ENCODE measurements at regions not wholly inside any gene's neighbourhood (a gene's known extent, or its start where the extent isn't known, plus 50 kb on each side); places are given as distances from the start of the nearest gene placed in this dataset.
A peak's percentile ranks its signal among the peaks of the same experiment; 100 is the strongest.
"Not testable (repeated sequence)": the region's sequence is repeated elsewhere in the genome, so short reads cannot be mapped to it uniquely, and the experiment has no call there.

DNA sequence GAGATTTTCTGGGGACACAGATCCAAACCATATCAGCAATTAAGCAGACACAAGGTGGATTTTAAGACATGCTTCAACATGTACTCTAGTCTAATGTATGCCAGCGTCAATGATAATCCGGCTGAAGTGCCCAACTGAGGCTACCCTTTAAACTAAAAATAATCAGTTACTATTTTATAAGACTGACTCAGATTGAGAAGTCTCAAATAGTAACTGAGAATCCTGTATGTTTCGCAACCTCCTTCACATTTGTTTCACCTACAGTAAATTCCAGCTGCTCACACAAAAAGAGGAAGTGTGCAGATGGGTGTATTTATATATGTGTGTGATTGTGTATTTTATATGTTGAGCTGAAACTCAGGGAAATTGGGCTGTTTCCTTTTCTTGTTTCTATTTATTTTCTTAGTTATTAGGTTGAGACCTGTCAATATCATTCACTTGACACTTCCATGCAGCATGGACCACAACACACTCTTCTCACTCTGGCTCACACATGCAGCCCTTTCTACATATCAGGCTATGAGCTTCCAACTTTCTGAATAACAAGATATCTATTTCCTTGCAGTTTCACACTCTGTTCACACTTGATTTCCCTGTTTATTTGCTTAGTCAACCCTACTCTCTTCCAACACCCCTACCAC, 1224.9 kb upstream of the TMEM132C start:
- no peak for DNase-seq

DNA sequence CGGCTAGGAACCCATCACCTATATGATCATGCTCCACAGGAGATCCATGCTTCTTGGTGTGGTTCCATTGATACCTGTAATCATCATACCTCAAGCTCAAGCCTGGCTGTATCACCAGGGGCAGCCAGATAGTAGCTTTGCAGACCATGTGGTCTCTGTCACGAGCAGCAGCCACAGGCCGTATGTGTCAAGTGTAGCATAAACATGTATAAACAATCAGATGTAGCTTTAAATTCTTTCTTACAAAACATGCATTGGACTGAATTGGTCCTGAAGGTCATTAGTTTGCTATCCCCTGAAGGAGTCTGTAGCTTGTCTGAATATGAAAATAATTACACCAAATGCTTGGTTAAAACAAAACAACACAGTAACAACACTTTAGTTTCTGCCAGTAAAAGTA, 1223.2 kb upstream of the TMEM132C start:
- DNase-seq: no peak

DNA sequence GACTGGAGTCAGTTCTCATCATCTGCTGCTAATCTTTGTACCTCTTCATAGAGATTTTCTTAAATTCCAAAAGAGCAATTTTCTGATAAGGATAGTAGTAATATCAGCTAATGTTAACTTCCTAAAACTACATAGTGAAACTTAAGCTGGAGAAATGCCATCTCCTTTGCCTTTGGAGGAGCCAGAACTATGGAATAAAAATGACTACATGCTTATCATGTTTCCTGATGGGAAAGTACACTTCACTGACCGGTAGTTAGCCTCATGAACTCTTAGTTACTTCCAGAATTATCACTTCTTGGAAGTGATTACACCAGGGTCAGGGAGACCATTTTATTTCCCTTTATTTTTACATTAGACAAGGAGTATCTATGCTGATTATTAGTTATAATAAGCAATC, 1222.1 kb upstream of the TMEM132C start:
- DNase-seq: no peak

DNA sequence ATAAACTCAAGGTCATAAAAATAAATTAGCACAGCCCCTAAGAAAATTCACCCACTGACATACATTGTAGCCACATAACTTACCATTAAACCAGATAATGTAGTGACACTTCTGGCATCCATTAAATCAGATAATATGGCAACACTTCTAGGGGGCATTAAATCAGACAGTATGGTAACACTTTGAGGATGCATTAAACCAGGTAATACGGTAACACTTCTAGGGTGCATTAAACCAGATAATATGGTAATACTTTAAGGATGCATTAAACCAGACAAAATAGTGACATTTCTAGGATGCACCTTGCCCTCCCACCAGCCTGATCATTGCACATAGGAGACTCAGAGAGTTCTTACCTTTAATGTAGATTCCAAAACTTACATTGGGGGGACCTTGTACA, 1220.5 kb upstream of the TMEM132C start:
- DNase-seq: no peak

DNA sequence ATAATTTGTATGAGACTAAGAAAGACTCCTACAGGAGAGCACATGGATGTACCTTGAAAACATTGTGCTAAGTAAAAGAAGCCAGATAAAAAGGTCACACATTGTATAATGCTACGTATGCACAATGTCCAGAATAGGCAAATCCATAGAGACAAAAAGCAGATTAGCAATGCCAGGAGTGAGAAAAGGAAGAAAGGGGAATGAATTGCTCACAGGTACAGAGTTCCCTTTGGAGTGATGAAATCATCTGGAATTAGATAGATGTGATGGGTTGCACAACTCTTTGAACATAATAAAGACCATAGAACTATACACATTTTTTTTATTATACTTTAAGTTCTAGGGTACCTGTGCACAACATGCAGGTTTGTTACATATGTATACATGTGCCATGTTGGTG, 1218.9 kb upstream of the TMEM132C start:
- DNase-seq: no peak

DNA sequence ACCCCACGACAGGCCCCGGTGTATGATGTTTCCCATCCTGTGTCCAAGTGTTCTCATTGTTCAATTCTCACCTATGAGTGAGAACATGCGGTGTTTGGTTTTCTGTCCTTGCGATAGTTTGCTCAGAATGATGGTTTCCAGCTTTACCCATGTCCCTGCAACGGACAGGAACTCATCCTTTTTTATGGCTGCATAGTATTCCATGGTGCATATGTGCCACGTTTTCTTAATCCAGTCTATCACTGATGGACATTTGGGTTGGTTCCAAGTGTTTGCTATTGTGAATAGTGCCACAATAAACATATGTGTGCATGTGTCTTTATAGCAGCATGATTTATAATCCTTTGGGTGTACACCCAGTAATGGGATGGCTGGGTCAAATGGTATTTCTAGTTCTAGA, 1218.4 kb upstream of the TMEM132C start:
- DNase-seq: not testable (repeated sequence)

DNA sequence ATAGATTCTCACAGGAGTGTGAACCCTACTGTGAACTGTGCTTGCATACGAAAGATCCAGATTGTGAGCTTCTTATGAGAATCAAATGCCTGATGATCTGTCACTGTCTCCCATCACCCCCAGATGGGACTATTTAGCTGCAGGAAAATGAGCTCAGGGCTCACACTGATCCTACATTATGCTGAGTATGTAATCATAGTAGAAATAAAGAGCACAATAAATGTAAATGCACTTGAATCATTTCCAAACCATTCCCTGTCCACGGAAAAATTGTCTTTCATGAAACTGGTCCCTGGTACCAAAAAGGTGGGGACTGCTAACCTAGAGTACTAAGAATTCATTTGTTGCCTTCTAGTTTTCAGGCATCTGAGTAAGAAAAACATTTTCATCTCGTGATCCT, 1215.8 kb upstream of the TMEM132C start:
- no peak for DNase-seq

DNA sequence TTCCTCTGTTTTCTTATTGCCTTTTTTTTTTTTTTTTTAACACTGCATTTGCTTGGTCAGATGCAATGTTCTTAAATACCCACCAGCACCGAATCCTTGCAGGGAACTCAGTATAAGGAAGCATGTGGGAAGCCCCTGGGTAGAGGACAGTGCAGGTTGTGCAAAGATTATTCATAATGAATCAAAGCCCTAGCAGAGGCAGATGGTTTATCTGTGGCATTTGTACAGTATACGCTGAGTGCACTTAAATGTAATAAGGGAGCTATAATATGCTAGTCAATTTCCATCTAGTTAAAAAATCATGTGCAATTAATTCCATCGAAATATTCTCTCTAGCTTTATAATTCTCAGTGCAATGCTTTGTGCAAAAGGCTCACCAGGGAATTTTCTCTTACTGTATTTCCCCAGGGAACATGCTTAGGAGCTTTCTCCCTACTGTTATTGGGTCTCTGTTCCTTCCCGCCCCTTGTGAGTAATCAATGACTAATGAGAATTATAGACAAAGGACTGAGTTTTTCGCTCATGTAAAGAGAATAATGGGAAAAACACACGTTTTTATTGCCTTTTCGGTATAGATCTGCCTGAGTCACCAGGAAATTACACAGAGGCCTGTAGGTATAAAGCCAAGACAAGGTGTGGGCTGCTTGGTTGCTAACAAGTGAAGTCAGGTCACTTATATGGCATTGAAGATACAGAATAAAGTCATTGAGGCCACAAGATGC, 1214.3 kb upstream of the TMEM132C start:
- DNase-seq: no peak

DNA sequence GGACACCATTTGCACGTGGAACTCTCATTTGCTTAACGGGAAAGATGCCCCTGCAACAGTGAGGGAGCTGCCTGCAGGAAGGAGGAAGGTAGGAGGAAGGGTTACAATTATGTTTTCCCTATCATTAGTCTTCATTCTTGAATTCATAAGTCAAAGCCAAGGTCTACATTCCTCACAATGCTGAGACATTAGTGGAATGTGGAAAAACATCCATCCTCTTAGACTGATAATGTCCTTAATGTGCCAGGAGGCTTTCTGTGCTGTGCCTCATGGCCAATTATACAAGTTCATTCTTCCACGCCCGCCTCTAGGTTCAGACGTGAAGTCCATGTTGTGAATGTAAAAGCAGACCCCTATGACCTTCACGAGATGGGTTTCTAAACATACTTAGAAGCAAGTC, 1212.4 kb upstream of the TMEM132C start:
- DNase-seq: no peak

DNA sequence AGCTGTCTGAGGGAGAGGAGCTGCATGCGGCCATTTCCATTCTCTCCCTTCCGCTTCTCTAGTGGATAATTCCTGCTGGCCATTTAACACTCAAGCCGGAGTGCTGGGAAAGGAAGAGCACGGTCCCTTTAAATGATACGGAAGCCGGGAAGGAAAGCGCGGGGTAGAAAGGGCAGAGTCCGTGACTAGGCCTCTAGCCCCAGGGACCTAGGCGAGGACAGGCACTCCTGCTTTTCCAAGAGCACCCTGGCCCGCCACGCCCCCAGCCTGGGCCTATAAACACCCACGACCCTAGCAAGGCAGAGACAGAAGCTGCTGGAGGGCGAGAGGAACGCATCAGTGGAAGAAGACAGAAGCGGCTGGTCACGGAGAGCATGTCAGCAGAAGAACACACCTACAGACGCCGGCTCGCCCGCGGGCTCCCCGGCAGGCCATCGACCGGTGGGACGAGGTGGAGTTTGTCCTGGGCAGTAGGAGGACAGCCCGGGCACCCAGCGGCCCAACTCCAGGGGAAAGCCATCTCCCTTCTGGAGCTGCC, 1206.6 kb upstream of the TMEM132C start:
- no peak for DNase-seq

DNA sequence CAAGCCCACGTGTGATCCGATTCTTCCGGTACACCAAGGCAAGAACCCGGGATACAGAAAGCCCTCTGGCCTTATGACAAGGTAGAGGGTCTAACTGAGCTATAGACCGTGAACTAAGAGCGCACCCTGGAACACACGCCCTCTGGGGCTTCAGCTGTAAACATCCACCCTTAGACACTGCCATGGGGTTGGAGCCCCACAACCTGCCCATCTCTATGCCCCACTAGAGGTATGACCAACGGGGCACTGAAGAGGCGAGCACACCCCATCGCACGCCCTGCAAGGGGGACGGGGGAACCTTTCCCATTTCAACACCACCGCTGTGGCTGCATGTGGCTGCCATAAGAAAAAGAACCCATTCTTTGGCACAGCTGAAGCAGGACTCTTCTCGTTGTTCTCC, 1206.0 kb upstream of the TMEM132C start:
- DNase-seq: no peak

DNA sequence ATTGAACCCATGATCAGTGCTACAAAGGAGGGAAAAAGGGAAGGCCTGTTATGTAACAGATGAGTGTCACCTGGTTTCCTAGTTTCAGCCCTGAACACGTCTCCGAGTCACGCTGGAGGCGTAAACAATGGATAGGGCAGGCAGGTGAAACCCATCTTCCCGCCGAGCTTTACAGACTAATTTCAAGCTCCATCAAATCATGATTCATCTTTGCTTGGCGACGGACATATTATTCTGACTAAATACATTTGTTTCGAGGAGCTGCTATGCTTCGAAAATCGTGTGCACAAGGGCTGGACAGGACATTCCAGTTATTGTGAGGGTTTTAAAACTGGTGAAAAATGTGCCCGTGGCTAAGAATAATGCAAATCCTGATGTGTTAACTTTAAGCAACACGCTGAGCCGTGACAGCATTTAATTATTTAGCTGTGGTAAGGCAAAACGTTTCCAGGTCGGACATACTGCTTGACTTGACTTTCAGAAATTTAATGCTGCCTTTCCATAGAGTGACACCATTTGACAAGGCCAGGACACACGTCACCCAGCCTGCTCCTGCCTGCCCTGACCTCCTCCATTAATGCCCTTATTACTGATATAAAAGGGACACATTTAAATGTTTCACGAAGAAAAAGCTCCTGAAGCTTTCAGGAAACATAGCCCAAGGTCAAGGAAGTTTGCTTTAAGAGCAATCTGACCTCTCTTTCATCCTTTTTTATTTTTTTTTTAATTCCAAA, 1203.5 kb upstream of the TMEM132C start:
- no peak for DNase-seq

DNA sequence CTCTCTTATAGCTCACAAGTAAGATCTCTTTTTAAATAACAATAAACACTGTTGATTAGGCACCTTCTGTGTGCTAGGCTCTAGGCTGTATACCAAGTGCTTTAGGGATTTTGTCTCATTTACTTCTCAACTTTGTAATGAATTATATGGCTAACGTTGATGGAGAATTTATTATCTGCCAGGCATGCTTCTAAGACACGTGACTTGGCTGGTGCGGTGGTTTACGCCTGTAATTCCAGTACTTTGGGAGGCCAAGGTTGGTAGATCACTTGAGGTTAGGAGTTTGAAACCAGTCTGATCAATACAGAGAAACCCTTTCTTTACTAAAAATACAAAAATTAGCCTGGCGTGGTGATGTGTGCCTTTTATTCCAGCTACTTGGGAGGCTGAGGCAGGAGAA, 1202.8 kb upstream of the TMEM132C start:
- DNase-seq: no peak

DNA sequence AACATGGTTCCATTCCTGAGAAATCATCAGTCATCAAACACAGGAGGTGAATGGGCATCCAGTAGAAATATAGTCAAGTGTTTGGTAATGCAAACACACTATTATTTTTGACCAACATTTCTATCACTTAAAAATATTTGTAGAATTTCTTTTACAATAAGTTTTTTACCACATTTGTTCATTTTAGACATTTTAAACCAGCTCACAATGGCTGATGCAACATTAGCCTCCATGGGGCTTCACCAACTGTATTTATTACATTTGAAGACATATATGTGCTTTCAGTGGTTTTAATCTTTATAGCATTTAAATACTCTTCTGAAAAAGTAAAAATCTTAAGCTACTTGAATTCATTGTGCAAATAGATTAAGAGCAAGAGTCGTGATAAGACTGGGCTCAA, 1201.4 kb upstream of the TMEM132C start:
- no peak for DNase-seq

DNA sequence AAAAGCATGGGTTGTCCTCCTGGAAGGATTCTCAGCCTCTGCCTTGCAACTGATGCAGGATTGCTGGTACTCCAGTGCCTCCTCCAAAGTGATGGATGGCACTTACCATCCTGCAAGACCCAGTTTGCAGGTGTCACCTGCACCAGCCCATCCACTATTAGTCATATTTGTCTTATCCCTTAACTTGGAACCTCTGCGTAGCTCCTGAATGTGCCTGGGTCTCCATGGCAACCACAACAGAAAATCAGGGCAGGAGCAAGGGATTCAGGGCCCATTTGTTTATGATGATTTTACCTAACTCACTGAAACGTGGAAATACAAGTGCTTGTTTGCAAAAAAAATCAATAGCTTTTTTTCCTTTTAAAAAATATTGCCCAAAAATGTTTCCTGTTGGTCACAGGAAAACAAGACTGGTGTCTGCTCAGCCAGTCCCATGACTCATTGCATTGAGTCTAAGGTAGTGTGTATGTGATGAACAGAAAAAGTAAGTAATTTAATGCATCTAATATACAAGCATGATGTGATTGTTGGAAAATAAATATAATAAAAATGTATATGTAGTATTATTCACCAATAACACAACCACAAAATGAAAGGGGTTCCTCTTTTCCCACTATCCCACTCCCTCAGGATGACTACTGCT, 1196.3 kb upstream of the TMEM132C start:
- peak in 2 of 58 donors; percentile 4 to 5 for DNase-seq

DNA sequence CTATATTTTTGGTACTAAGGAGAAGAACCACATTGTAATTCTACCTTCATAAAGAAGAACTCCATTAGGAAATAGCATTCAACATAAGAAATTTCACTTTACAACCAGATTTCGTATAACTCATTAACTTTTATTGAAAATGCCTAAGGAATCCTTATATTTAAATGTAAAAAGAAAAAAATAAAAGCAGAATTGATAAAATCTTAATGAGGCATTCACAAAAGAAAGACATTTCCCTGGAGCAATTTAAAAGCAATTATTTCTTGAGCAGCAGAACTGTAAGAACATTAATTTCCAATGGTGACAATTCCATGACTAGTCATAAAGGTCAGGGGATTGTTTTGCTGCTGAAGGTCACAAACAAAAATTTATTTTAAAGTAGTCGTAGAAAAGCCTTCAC, 1192.8 kb upstream of the TMEM132C start:
- DNase-seq: no peak

DNA sequence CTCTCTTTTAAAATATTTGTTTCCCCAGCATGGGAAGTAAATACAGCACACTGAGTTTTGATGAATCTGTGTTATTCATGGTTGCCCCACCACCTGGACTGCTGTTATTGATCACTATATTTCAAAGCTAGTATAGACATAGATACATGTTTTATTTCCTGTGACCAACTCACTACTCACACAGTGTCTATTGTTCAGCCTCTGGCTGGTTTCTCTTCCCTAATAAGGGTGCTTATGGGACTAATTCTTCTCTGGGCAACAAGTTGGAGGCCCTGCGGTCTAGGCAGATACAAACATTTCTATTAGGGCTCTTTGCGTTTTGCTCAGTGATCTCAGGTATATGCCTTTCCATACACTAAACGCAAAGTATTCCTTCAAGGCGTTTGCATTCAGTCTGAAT, 1191.0 kb upstream of the TMEM132C start:
- no peak for DNase-seq

DNA sequence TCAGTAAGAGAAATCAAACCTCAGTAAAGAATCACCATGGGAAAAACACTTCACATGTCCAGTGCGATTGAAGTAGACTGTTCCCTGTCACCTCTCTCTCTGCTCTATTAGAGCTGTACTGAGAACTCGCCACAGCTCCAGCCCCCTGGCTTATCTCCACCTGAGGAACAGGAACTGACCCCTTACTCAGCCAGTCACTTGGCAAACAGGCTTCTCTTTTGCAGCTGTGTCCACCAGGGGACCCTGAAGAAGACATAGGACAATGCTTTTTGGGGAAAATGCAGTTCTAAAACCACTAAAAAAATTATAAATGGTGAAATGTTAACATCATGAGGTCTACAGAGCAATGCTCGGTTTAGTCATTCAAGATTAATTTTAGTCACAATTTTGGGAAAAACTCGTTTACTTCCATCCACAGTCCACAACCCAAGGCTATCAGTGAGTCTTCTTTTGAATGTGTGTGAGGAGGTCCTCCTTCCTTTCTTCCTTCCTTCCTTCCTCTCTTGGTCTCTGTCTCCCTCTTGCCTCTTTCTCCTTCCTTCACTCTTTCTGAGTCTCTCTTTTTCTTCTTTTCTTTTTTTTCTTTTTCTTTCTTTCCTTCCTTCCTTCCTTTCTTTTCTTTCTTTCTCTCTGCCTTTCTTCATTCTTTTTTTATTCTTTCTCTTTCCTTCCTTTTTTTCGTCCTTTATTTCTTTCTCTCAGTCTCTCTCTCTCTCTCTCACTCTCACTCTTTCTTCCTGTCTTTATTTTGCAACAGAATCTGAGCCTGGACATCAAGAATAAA, 1189.5 kb upstream of the TMEM132C start:
- no peak for DNase-seq

DNA sequence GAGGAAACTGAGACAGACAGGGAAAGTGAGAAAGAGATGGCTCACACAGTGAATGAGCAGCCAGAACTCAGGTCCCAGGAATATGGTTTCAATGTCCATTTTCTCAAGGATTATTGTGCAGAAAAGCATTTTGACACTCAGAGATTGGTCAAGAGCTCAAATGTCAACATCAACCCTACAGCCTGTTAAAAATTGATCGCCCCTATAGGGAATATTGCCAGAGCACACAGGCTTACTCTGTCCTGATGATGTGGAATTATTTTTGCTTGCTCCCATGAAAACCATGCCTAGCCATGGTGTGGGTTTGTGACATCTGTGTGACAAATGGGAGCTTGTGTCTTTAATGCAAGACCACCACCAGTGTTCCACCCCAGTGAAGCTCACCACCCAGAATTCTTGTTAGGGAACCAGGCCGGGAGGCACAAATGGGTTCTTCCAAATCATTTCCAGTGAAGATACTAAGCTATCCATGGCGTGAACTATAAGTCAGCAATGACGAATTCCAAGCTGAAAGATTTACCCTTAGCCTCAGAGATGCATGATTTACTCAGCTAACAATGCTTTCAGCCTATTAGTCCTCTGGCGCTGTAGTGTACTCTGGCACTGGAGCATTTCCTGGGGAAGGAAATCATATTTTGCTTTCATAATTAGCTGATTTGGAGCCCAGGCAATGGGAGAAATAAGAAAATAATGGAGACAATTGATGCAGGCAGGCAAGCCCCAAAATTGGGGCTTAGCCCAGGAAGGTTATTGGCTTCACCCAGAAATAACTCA, 1188.2 kb upstream of the TMEM132C start:
- no peak for DNase-seq

DNA sequence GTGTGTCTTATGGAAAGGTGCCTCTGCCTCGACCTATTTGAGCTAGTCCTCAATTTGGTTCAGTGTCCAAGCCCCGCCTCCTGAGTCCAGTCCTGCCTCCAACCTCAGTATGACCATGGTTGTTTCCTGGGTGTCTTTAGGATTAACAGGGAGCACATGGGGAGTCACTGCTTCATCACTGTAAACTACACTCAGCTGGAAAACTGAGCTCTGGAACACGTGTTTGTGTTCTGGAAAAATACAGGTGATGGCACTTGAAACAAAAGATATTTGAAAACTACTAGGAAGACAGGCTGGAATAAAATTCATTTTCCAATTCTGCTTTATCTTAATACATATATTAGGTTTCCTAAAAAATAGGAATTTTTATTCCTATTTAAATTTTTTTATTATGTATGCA, 1187.3 kb upstream of the TMEM132C start:
- DNase-seq: no peak
